RWPE1 (cell line): ENCODE measurements at regions not wholly inside any gene's neighbourhood (a gene's known extent, or its start where the extent isn't known, plus 50 kb on each side); places are given as distances from the start of the nearest gene placed in this dataset.

Source experiments
- CTCF ChIA-PET: fragments of 350-600 bp; sonication (Branson Sonifier 250); formaldehyde crosslinking; extraction: SDS; loops from one replicate; lab custom pipeline; 2021; lab: Yijun Ruan, JAX
- POLR2A ChIA-PET: fragments of 400-600 bp; formaldehyde crosslinking; extraction: SDS; loops from one replicate; lab custom pipeline; 2020; ENCODE audit warnings: antibody characterized with exemption; ENCODE audit not compliant: low non-redundant PET; lab: Yijun Ruan, JAX
- DNase-seq: peaks from one replicate; pipeline ENCODE4 v3.0.0; 2012; ENCODE audit warnings: low spot score
- H3K27ac ChIP-seq: fragments of 450-650 bp; 2 replicates; pipeline ENCODE4 v1.5.1; 2017
- TF ChIP-seq, protein P1 (sequence below): fragments of 450-650 bp; conservative IDR thresholded peaks from 2 replicates; pipeline ENCODE4 v1.5.1; 2017; ENCODE audit warnings: low read depth, mild to moderate bottlenecking

DNA sequence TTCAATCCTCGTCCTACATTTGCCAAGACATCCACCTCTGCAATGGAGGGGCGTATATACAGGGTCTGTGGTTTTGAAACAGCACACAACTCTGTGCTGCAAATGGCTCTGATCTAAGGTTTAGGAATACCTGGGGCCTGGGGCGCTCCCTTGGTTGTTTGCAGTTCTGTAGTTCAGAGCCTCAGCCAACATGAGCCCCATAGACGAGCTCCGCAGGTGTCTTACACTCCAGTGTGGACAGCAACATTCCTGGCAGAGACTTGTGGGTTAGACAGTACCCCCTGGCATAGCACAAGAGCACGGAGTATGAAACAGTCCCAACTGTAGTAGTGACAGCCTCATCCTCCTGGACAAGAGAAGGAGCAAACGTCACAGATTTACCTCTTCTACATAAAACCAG is 120.3 kb upstream of the BARHL2 start:
- TF ChIP-seq, protein P1, sequence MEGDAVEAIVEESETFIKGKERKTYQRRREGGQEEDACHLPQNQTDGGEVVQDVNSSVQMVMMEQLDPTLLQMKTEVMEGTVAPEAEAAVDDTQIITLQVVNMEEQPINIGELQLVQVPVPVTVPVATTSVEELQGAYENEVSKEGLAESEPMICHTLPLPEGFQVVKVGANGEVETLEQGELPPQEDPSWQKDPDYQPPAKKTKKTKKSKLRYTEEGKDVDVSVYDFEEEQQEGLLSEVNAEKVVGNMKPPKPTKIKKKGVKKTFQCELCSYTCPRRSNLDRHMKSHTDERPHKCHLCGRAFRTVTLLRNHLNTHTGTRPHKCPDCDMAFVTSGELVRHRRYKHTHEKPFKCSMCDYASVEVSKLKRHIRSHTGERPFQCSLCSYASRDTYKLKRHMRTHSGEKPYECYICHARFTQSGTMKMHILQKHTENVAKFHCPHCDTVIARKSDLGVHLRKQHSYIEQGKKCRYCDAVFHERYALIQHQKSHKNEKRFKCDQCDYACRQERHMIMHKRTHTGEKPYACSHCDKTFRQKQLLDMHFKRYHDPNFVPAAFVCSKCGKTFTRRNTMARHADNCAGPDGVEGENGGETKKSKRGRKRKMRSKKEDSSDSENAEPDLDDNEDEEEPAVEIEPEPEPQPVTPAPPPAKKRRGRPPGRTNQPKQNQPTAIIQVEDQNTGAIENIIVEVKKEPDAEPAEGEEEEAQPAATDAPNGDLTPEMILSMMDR = no peak
- ChIA-PET POLR2A (no interaction called here), CTCF (no interaction called here)
- H3K27ac ChIP-seq = no peak overlapping the region
- no peak for DNase-seq

DNA sequence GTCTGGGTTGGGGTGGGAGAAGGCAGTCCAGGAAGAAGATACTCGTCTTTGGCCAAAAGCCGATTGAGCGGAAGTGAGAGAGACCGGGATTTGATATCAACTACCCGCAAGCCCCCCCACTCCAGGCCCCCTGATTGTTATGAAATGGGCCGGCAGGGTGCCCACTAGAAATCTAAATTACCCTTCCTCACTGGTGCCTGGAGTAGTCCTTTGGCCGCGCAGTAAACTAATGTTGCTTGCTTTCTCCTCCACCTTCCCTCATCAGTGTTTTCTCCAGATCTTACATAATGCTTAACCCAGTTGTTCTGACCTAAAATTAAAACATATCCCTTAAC is 119.2 kb upstream of the BARHL2 start:
- POLR2A ChIA-PET = no interaction called here
- TF ChIP-seq, protein P1 = no peak
- CTCF ChIA-PET = no interaction called here

DNA sequence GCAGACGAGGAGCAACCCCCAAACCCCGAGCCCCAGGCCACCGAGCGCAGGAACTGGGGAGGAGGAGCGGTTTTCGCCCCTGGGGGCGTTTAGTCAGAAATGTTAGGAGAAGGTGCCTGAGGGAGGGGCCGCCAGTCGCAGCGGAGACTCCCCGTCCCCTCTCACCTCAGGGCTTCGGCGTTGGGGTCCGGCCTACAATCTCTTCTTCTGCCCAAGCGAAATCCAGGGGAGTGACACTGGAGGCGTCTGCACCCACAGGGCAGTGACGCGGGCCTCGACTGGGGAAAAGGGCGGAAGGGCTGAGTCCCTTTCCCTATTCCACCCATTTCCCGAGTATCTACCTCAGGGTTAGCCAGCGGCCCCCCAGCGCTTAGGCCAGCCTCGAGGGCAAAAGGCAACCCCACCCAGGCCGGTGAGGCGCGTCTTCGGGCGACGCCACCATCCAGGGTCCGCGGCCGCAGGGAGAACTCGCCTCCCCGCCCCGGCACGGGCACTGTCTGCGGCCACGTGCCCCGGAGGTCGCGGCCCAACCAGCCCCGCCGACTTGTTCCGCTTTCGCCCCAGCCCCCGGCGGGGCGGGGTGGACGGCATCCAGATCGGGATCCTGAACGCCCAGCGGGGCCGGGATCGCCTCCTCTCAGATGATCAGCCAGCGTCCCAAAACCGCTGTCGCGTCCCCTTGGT is 118.7 kb upstream of the BARHL2 start:
- ChIA-PET CTCF (no interaction called here), POLR2A (no interaction called here)

More for the DNA sequence above, 119.2 kb upstream of the BARHL2 start:
- H3K27ac ChIP-seq = no peak overlapping the region
- DNase-seq = no peak

DNA sequence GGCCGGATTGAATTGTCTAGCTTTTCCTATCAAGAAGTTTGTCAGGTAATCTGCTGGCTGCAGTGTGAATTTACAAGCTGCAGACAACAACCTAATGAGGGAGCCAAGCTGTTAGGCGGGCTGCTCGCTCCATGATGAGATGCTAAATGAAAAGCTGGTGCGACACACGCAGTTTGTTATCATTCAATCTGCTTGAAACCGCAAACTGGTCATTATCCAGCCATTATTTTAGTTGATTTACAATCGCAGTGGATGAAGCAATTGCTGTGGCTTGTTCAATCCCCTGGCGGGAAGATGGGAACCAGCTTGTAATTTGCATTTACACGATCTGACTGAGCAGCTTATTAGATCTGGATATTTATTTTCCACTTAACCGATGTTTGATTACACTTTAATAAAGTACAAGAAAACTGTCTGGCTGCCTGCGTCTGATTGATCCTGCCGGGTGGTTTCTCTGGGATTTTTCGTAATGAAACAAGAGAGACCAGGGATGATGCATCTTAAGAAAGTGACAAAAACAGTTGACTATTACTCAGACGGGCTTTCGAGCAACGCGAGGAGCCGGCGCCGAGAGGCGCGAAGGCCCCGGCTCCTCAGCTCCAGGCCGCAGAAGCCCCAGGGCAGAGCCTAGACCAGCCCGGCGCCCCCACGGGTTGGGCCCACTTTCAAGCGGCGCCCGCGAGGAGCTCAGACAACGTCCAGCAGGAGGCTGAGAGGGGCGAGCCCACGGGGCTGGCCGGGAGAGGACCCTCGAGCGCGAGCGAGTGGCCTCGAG is 118.0 kb upstream of the BARHL2 start:
- no peak for DNase-seq
- CTCF ChIA-PET = interaction anchor here (0.7 kb wide), 1 partner anchor 9 kb away, joined by 3 read pairs; no protein-coding TSS in a partner anchor
- no peak overlapping the region for H3K27ac ChIP-seq
- POLR2A ChIA-PET = no interaction called here
- TF ChIP-seq, protein P1 = no peak

More for the DNA sequence above, 118.7 kb upstream of the BARHL2 start:
- no peak overlapping the region for H3K27ac ChIP-seq
- TF ChIP-seq, protein P1 = no peak
- no peak for DNase-seq

DNA sequence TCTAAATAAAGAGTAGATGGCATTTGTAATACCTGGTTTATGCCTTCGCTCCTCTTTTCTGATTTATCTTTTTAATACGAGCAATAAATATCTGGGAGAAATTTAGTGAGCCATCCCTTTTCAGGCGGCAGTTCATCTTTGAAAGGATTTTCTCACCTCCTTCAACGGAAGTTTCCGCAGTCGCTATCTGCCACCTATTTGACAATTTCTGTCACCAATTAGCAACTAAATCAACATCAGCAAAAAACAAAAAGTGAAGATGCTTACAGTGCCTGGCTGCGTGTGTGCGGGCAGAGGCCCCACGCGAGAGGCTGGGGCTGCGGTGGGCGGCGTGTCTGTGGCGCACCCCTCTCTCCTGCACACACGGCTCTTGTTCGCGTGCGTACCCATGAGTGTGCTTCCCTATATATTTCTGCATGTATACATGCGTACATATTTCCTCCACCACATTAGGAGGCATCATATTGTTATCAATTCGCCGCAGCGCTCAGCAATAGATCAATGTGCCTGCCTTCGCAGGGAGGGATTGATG is 117.3 kb upstream of the BARHL2 start:
- POLR2A ChIA-PET = no interaction called here
- CTCF ChIA-PET = interaction anchor here (0.7 kb wide), 1 partner anchor 9 kb away, joined by 3 read pairs; no protein-coding TSS in a partner anchor
- TF ChIP-seq, protein P1 = no peak
- no peak overlapping the region for H3K27ac ChIP-seq
- no peak for DNase-seq

DNA sequence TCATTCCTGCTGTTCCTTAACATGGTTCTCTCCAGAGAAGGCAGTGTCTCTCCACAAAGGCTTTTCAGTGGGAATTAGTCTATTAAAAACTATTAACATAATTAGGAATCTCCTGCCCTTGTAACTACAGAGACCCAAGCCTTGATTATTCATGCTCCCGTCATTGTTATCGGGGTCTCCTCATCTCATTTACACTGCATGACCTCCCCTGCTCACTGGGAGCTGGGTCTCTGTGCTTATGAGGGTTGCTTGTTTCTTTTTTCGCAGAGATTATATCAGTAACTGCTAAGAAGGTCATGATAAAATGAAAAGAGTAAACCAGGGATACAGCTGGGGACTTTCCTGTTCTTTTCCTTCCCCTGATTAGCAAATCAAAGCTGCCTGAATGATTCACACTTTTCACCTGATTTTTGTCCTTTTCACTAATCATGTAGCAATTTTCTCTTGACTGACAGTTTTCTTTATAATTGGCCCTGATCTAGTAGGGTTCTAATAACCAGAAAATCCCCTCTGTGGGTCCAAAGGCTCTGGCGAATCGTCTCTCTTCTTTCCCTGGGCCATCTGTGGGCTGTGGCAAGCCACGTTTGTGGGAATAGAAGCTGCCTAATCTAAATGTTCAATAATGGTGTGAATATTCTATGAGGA is 116.5 kb upstream of the BARHL2 start:
- TF ChIP-seq, protein P1 = no peak
- CTCF ChIA-PET = interaction anchor here (0.6 kb wide), 1 partner anchor 103 kb away, joined by 6 read pairs; no protein-coding TSS in a partner anchor

More for the DNA sequence above, 116.5 kb upstream of the BARHL2 start:
- no peak for DNase-seq
- H3K27ac ChIP-seq = no peak overlapping the region
- POLR2A ChIA-PET = no interaction called here
